Endothelial cell of umbilical vein (primary cell): ENCODE measurements at regions not wholly inside any gene's neighbourhood (a gene's known extent, or its start where the extent isn't known, plus 50 kb on each side); places are given as distances from the start of the nearest gene placed in this dataset.

ENCODE experiments used
- BruUV-seq: library from RNA; stranded (reverse); fragments of 400-500 nt; replicated peaks from 2 replicates; lab custom pipeline; 2021; lab: Mats Ljungman, UMichigan
- CTCF ChIA-PET: fragments of 300-600, 350-600 bp; sonication (Branson Sonifier 250); formaldehyde crosslinking; loops from one replicate; lab custom pipeline; 2021; ENCODE audit warnings: antibody characterized with exemption, inconsistent platforms; lab: Charles Lee
- POLR2A ChIA-PET: fragments of 300-600, 350-600 bp; sonication (Branson Sonifier 250); formaldehyde crosslinking; loops from one replicate; lab custom pipeline; 2021; ENCODE audit warnings: antibody characterized with exemption, inconsistent platforms; lab: Charles Lee
- DNase-seq: peaks from one replicate; pipeline ENCODE4 v3.0.0-alpha.2; 2011; ENCODE audit warnings: low read depth, low spot score
- FAIRE-seq: peaks from 2 replicates; lab custom pipeline; 2011; peaks lifted over from hg19 to GRCh38; lab: Jason Lieb, UNC
- H2AFZ ChIP-seq: 2 replicates; pipeline ENCODE4 v1.6.0; 2012; ENCODE audit warnings: low read depth, low read length, control low read depth, inconsistent platforms
- H3K27ac ChIP-seq: 2 replicates; pipeline ENCODE4 v1.5.1; 2011; ENCODE audit warnings: low read depth, mild to moderate bottlenecking, control low read depth, low read length, moderate library complexity; ENCODE audit not compliant: insufficient read depth
- H3K27me3 ChIP-seq, 2 experiments: 2 replicates each; pipeline versions ENCODE4 v1.6.0 to v1.6.1; 2011; ENCODE audit warnings: low read length in 2 of 2, mixed read lengths in 1 of 2; ENCODE audit not compliant: control insufficient read depth in 2 of 2, insufficient read depth in 2 of 2
- H3K36me3 ChIP-seq, 2 experiments: 2 replicates in 1 of 2; 3 replicates in 1 of 2; pipeline ENCODE4 v1.5.1; 2011; ENCODE audit warnings: low read length in 2 of 2, mild to moderate bottlenecking in 1 of 2, moderate library complexity in 1 of 2; ENCODE audit not compliant: control insufficient read depth in 2 of 2, insufficient read depth in 2 of 2; ENCODE audit errors: extremely low read depth in 1 of 2
- H3K4me1 ChIP-seq: 3 replicates; pipeline ENCODE4 v1.5.1; 2011; ENCODE audit warnings: mild to moderate bottlenecking, low read length; ENCODE audit not compliant: control insufficient read depth, insufficient read depth; ENCODE audit errors: extremely low read depth
- H3K4me2 ChIP-seq: 2 replicates; pipeline ENCODE4 v1.6.1; 2011; ENCODE audit warnings: low read length, control low read depth, mixed read lengths; ENCODE audit not compliant: insufficient read depth
- H3K4me3 ChIP-seq, 3 experiments: fragments of 200-600 bp in 1 of 3; sonication (generic), shearing (Covaris generic) in 1 of 3; replicated peaks in 1 of 3; 2 replicates each; pipeline ENCODE4 v1.5.1; 2011 to 2016; ENCODE audit warnings: control low read depth in 3 of 3, low read length in 3 of 3, mild to moderate bottlenecking in 2 of 3, inconsistent platforms in 1 of 3, low read depth in 1 of 3, moderate library complexity in 1 of 3; ENCODE audit not compliant: insufficient read depth in 1 of 3
- H3K79me2 ChIP-seq: 2 replicates; pipeline ENCODE4 v1.6.0; 2012; ENCODE audit warnings: low read length, inconsistent platforms; ENCODE audit not compliant: control insufficient read depth, insufficient read depth
- H3K9ac ChIP-seq: replicated peaks from 2 replicates; pipeline ENCODE3; 2011; ENCODE audit warnings: low read length, control low read depth; ENCODE audit not compliant: insufficient read depth; ENCODE audit errors: extremely low read depth
- H3K9me1 ChIP-seq: replicated peaks from 3 replicates; pipeline ENCODE4 v1.6.0; 2011; ENCODE audit warnings: mild to moderate bottlenecking, low read length; ENCODE audit not compliant: control insufficient read depth, insufficient read depth; ENCODE audit errors: extremely low read depth
- H3K9me3 ChIP-seq: replicated peaks from 2 replicates; pipeline ENCODE4 v1.5.1; 2012; ENCODE audit warnings: low read length, inconsistent platforms; ENCODE audit not compliant: control insufficient read depth, insufficient read depth
- H4K20me1 ChIP-seq: replicated peaks from 2 replicates; pipeline ENCODE3; 2011; ENCODE audit warnings: mild to moderate bottlenecking, low read length; ENCODE audit not compliant: control insufficient read depth, insufficient read depth; ENCODE audit errors: extremely low read depth
- EZH2 ChIP-seq: IDR thresholded peaks from 2 replicates; pipeline ENCODE4 v1.6.1; 2012; ENCODE audit warnings: borderline replicate concordance, low read depth, mild to moderate bottlenecking, moderate library complexity, low read length, inconsistent platforms; ENCODE audit not compliant: severe bottlenecking
- FOS ChIP-seq: IDR thresholded peaks from 2 replicates; pipeline ENCODE4 v1.6.1; 2011; ENCODE audit warnings: mild to moderate bottlenecking, low read length, moderate library complexity, borderline replicate concordance; ENCODE audit not compliant: insufficient read depth
- GATA2 ChIP-seq: IDR thresholded peaks from 2 replicates; pipeline ENCODE4 v1.7.0; 2011; ENCODE audit warnings: low read depth, mild to moderate bottlenecking, moderate library complexity, mixed read lengths, low read length; ENCODE audit not compliant: insufficient read length, insufficient read depth
- JUN ChIP-seq: IDR thresholded peaks from 2 replicates; pipeline ENCODE4 v1.6.1; 2011; ENCODE audit warnings: borderline replicate concordance, low read depth; ENCODE audit not compliant: insufficient read length, insufficient read depth
- MYC ChIP-seq: IDR thresholded peaks from one replicate; pipeline ENCODE4 v1.6.1; 2011; ENCODE audit warnings: mild to moderate bottlenecking, low read depth, low read length
- POLR2A ChIP-seq: IDR thresholded peaks from 2 replicates; pipeline ENCODE4 v1.6.1; 2012; ENCODE audit warnings: low read depth, mild to moderate bottlenecking, control low read depth, low read length
- POLR2AphosphoS5 ChIP-seq: IDR thresholded peaks from 2 replicates; pipeline ENCODE4 v1.6.1; 2012; ENCODE audit warnings: low read depth, mild to moderate bottlenecking, control low read depth, low read length, moderate library complexity; ENCODE audit not compliant: insufficient read depth
- dilution Hi-C: fragments of 300-500 bp; cut with MboI; formaldehyde crosslinking; loops from one replicate; pipeline ENCODE4 v1.15.0; 2019; ENCODE audit warnings: low sequenced_read_pairs; ENCODE audit not compliant: extremely low pct_ligation_motif_present
- intact Hi-C: fragments of 100-400 bp; cut with micrococcal nuclease; formaldehyde crosslinking; loops from one replicate; pipeline ENCODE4 v1.10.0; 2022
- TF ChIP-seq, protein P1 (sequence below): IDR thresholded peaks from 2 replicates; pipeline ENCODE4 v1.6.1; 2011; ENCODE audit not compliant: insufficient read depth, insufficient read length
- TF ChIP-seq, protein P2 (sequence below), 2 donors: IDR thresholded peaks; 1 replicate in 1 of 2; 2 replicates in 1 of 2; pipeline ENCODE4 v1.5.1; 2011; ENCODE audit warnings: low read length in 2 of 2, mild to moderate bottlenecking in 2 of 2, moderate library complexity in 2 of 2, control low read depth in 1 of 2, inconsistent platforms in 1 of 2, low read depth in 1 of 2; ENCODE audit not compliant: insufficient read depth in 1 of 2; ENCODE audit errors: extremely low read depth in 1 of 2

DNA sequence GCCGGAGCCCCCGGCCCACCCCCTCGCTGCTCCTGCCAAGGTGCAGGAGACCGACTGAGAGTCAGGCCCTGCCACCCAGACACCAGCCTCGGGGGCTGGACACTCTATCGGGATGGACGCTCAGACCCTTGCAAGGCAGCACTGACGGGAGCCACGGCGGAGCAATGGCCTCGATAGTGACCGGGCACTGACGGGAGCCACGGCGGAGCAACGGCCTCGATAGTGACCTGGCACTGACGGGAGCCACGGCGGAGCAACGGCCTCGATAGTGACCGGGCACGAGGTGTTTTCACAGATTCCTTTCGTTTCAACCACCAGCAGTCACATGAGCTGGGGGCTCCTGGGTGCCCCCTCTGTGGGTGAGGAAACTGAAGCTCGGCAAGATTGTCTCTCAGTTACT, 123.6 kb upstream of the PPP1R26 start:
- Histone ChIP-seq H3K4me1 (no peaks in the 10 kb centered on the region), H2AFZ (no peak overlapping the region), H3K27me3 (no peaks in the 10 kb centered on the region), H3K27ac (no peak overlapping the region), H3K36me3 (no peaks in the 10 kb centered on the region), H4K20me1 (no peaks in the 10 kb centered on the region), H3K4me3 (no peak overlapping the region), H3K79me2 (no peaks in the 10 kb centered on the region), H3K9me1 (no peaks in the 10 kb centered on the region), H3K9ac (no peak overlapping the region), H3K4me2 (no peak overlapping the region), H3K9me3 (no peaks in the 10 kb centered on the region)
- no peak for FAIRE-seq
- no TSS peak for BruUV-seq
- TF ChIP-seq JUN (no peak), POLR2AphosphoS5 (no peak), MYC (no peak), EZH2 (no peak), POLR2A (no peak)
- no peak for DNase-seq
- ChIA-PET CTCF (no interaction called here), POLR2A (no interaction called here)
- intact Hi-C loops: no loop called here
- dilution Hi-C loops: no loop called here

GRCh38 chr9:135356796-135357195, 122.8 kb upstream of the PPP1R26 start:
- BruUV-seq: no TSS peak
- no peak for FAIRE-seq
- Histone ChIP-seq H3K36me3 (no peaks in the 10 kb centered on the region), H3K9me1 (no peaks in the 10 kb centered on the region), H3K4me1 (no peaks in the 10 kb centered on the region), H3K79me2 (no peaks in the 10 kb centered on the region), H3K9ac (no peak overlapping the region), H3K27me3 (no peaks in the 10 kb centered on the region), H4K20me1 (no peaks in the 10 kb centered on the region), H3K27ac (no peak overlapping the region), H3K9me3 (no peaks in the 10 kb centered on the region), H3K4me3 (no peak overlapping the region), H2AFZ (no peak overlapping the region), H3K4me2 (no peak overlapping the region)
- dilution Hi-C loops (no loop called here), intact Hi-C loops (no loop called here)
- TF ChIP-seq MYC (no peak), JUN (no peak), FOS (no peak), GATA2 (no peak), POLR2AphosphoS5 (no peak), EZH2 (no peak), POLR2A (no peak)
- TF ChIP-seq, protein P1, sequence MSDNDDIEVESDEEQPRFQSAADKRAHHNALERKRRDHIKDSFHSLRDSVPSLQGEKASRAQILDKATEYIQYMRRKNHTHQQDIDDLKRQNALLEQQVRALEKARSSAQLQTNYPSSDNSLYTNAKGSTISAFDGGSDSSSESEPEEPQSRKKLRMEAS: no peak
- TF ChIP-seq, protein P2, sequence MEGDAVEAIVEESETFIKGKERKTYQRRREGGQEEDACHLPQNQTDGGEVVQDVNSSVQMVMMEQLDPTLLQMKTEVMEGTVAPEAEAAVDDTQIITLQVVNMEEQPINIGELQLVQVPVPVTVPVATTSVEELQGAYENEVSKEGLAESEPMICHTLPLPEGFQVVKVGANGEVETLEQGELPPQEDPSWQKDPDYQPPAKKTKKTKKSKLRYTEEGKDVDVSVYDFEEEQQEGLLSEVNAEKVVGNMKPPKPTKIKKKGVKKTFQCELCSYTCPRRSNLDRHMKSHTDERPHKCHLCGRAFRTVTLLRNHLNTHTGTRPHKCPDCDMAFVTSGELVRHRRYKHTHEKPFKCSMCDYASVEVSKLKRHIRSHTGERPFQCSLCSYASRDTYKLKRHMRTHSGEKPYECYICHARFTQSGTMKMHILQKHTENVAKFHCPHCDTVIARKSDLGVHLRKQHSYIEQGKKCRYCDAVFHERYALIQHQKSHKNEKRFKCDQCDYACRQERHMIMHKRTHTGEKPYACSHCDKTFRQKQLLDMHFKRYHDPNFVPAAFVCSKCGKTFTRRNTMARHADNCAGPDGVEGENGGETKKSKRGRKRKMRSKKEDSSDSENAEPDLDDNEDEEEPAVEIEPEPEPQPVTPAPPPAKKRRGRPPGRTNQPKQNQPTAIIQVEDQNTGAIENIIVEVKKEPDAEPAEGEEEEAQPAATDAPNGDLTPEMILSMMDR (IDR thresholded peaks at IDR 0.05; ENCODE audit: extremely low read depth in 1 of 2, insufficient read depth in 1 of 2, low read depth in 1 of 2, low read length in 2 of 2): no peak
- POLR2A ChIA-PET: no interaction called here
- CTCF ChIA-PET: no interaction called here
- DNase-seq: no peak
